Ammon's horn (tissue), 1 donor: ENCODE measurements at regions not wholly inside any gene's neighbourhood (a gene's known extent, or its start where the extent isn't known, plus 50 kb on each side); places are given as distances from the start of the nearest gene placed in this dataset.
A peak's percentile ranks its signal among the peaks of the same experiment; 100 is the strongest.

Source experiments
- DNase-seq: peaks from one replicate; pipeline ENCODE4 v3.0.0-alpha.2; 2016; ENCODE audit warnings: low spot score

- DNase-seq: no peak
Measured at GRCh38 chr11:70703141-70704064, 305.1 kb downstream of the CTTN start.

- DNase-seq: no peak
Measured at GRCh38 chr11:70705097-70705496, 306.8 kb downstream of the CTTN start.

- DNase-seq: no peak
Measured at GRCh38 chr11:70705930-70706329, 307.6 kb downstream of the CTTN start.

- DNase-seq: no peak
Measured at GRCh38 chr11:70707821-70708220, 309.5 kb downstream of the CTTN start.

GRCh38 chr11:70709596-70709995 lies 311.3 kb downstream of the CTTN start:
- DNase-seq: no peak

- no peak for DNase-seq
Measured at GRCh38 chr11:70710192-70710591, 311.9 kb downstream of the CTTN start.

- DNase-seq: no peak
Measured at GRCh38 chr11:70710601-70711000, 312.3 kb downstream of the CTTN start.

- no peak for DNase-seq
Measured at GRCh38 chr11:70711095-70711910, 313.0 kb downstream of the CTTN start.

- DNase-seq: no peak
Measured at GRCh38 chr11:70711911-70712185, 313.5 kb downstream of the CTTN start.

- no peak for DNase-seq
Measured at GRCh38 chr11:70712471-70712870, 314.1 kb downstream of the CTTN start.

GRCh38 chr11:70713086-70713835 lies 314.9 kb downstream of the CTTN start:
- no peak for DNase-seq

GRCh38 chr11:70713988-70714665 lies 315.8 kb downstream of the CTTN start:
- no peak for DNase-seq

GRCh38 chr11:70715166-70715951 lies 317.0 kb downstream of the CTTN start:
- no peak for DNase-seq

- DNase-seq: no peak
Measured at GRCh38 chr11:70716216-70716615, 317.9 kb downstream of the CTTN start.

- DNase-seq: no peak
Measured at GRCh38 chr11:70716986-70717775, 318.9 kb downstream of the CTTN start.

GRCh38 chr11:70717936-70718595 lies 319.7 kb downstream of the CTTN start:
- DNase-seq: peak; percentile 63

GRCh38 chr11:70719516-70719915 lies 321.2 kb downstream of the CTTN start:
- no peak for DNase-seq

- no peak for DNase-seq
Measured at GRCh38 chr11:70720281-70720680, 322.0 kb downstream of the CTTN start.

- no peak for DNase-seq
Measured at GRCh38 chr11:70721006-70721405, 322.7 kb downstream of the CTTN start.

GRCh38 chr11:70725278-70725677 lies 326.9 kb downstream of the CTTN start:
- DNase-seq: no peak
